ENCODE measurements at regions not wholly inside any gene's neighbourhood (a gene's known extent, or its start where the extent isn't known, plus 50 kb on each side); places are given as distances from the start of the nearest gene placed in this dataset.

- TF ChIP-seq CTCF (IDR thresholded peaks at IDR 0.05; ENCODE audit: low read depth, low read length, missing input control) (no peak), TAF1 (conservative IDR thresholded peaks at IDR 0.05) (no peak), SP1 (IDR thresholded peaks at IDR 0.05) (no peak), HNF4G (IDR thresholded peaks at IDR 0.05) (no peak), RAD21 (IDR thresholded peaks at IDR 0.05) (no peak), GABPA (IDR thresholded peaks at IDR 0.05 in 1 of 2, conservative IDR thresholded peaks at IDR 0.05 in 1 of 2) (no peak), REST (IDR thresholded peaks at IDR 0.05) (no peak), EGR1 (IDR thresholded peaks at IDR 0.05; ENCODE audit: low read depth in 2 of 2) (no peak), MAX (IDR thresholded peaks at IDR 0.05) (no peak), JUND (IDR thresholded peaks at IDR 0.05) (no peak), ATF3 (IDR thresholded peaks at IDR 0.05) (no peak), FOXA1 (IDR thresholded peaks at IDR 0.05) (no peak)
- TF ChIP-seq, protein P1, sequence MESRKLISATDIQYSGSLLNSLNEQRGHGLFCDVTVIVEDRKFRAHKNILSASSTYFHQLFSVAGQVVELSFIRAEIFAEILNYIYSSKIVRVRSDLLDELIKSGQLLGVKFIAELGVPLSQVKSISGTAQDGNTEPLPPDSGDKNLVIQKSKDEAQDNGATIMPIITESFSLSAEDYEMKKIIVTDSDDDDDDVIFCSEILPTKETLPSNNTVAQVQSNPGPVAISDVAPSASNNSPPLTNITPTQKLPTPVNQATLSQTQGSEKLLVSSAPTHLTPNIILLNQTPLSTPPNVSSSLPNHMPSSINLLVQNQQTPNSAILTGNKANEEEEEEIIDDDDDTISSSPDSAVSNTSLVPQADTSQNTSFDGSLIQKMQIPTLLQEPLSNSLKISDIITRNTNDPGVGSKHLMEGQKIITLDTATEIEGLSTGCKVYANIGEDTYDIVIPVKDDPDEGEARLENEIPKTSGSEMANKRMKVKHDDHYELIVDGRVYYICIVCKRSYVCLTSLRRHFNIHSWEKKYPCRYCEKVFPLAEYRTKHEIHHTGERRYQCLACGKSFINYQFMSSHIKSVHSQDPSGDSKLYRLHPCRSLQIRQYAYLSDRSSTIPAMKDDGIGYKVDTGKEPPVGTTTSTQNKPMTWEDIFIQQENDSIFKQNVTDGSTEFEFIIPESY (IDR thresholded peaks at IDR 0.05): no peak
Measured at GRCh38 chr4:11152684-11153083, 276.0 kb downstream of the HS3ST1 start.

All from liver (tissue), 3 donors.